Omental fat pad (tissue), 3 donors: ENCODE measurements at regions not wholly inside any gene's neighbourhood (a gene's known extent, or its start where the extent isn't known, plus 50 kb on each side); places are given as distances from the start of the nearest gene placed in this dataset.
"Not testable (repeated sequence)": the region's sequence is repeated elsewhere in the genome, so short reads cannot be mapped to it uniquely, and the experiment has no call there.

Experiments used
- ATAC-seq: fragments of 150-250 bp; one replicate; pipeline ENCODE4 v1.9.1; 2016; ENCODE audit warnings: mild to moderate bottlenecking, moderate library complexity; ENCODE audit not compliant: low FRiP score
- DNase-seq: peaks from one replicate; pipeline ENCODE4 v3.0.0-alpha.2; 2019; ENCODE audit warnings: low spot score
- CTCF ChIP-seq, 3 donors: fragments of 450-650 bp; IDR thresholded peaks; one replicate each; pipeline ENCODE4 v1.5.1; 2016 to 2017; ENCODE audit warnings: antibody characterized with exemption in 3 of 3, mild to moderate bottlenecking in 3 of 3, moderate library complexity in 2 of 3

- no peak for DNase-seq
- no peak for ATAC-seq
- no peak for TF ChIP-seq CTCF (IDR thresholded peaks at IDR 0.05)
These were observed 103.5 kb upstream of the C5orf63 start for GRCh38 chr5:127176769-127177168.

GRCh38 chr5:127182631-127183030 is 108.0 kb upstream of the MEGF10 start:
- DNase-seq, ATAC-seq: not testable (repeated sequence)

- no peak for TF ChIP-seq CTCF (IDR thresholded peaks at IDR 0.05)
- ATAC-seq = no peak
These were observed 107.3 kb upstream of the MEGF10 start for GRCh38 chr5:127183332-127183731.

GRCh38 chr5:127184851-127185250 is 105.7 kb upstream of the MEGF10 start:
- DNase-seq (no peak), ATAC-seq (no peak)
- no peak for TF ChIP-seq CTCF (IDR thresholded peaks at IDR 0.05)

More at GRCh38 chr5:127183332-127183731, 107.3 kb upstream of the MEGF10 start:
- DNase-seq = no peak

GRCh38 chr5:127186657-127187056 is 103.9 kb upstream of the MEGF10 start:
- TF ChIP-seq CTCF (IDR thresholded peaks at IDR 0.05) = no peak
- no peak for ATAC-seq
- no peak for DNase-seq

- DNase-seq (no peak), ATAC-seq (no peak)
- no peak for TF ChIP-seq CTCF (IDR thresholded peaks at IDR 0.05)
These were observed 102.9 kb upstream of the MEGF10 start for GRCh38 chr5:127187706-127188105.

- DNase-seq (no peak), ATAC-seq (no peak)
- TF ChIP-seq CTCF (IDR thresholded peaks at IDR 0.05) = no peak
These were observed 98.4 kb upstream of the MEGF10 start for GRCh38 chr5:127192150-127192549.

- ATAC-seq (no peak), DNase-seq (no peak)
- no peak for TF ChIP-seq CTCF (IDR thresholded peaks at IDR 0.05)
These were observed 97.7 kb upstream of the MEGF10 start for GRCh38 chr5:127192836-127193338.
